ENCODE measurements at regions not wholly inside any gene's neighbourhood (a gene's known extent, or its start where the extent isn't known, plus 50 kb on each side); places are given as distances from the start of the nearest gene placed in this dataset.
A peak's percentile ranks its signal among the peaks of the same experiment; 100 is the strongest.

DNA sequence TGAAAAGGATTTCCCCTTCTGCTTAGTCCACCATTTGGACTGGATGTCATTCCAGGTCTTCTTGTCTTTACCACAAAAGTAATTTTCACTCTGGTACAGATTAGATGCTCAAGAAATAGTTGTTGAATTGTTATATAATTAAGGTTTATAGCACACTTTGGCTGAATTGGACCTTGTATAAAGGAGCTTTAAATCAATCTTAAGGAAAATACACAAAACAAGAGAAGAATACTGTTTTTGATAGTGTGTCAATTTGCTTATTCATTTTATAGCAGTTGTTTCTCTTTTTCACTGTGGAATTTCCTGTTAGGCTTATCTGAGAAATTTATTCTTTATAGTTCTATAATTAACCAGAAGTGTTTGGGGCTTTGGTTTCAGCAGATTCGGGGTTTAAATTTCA lies 62.7 kb upstream of the TDRD3 start:
- TF ChIP-seq, protein P1, sequence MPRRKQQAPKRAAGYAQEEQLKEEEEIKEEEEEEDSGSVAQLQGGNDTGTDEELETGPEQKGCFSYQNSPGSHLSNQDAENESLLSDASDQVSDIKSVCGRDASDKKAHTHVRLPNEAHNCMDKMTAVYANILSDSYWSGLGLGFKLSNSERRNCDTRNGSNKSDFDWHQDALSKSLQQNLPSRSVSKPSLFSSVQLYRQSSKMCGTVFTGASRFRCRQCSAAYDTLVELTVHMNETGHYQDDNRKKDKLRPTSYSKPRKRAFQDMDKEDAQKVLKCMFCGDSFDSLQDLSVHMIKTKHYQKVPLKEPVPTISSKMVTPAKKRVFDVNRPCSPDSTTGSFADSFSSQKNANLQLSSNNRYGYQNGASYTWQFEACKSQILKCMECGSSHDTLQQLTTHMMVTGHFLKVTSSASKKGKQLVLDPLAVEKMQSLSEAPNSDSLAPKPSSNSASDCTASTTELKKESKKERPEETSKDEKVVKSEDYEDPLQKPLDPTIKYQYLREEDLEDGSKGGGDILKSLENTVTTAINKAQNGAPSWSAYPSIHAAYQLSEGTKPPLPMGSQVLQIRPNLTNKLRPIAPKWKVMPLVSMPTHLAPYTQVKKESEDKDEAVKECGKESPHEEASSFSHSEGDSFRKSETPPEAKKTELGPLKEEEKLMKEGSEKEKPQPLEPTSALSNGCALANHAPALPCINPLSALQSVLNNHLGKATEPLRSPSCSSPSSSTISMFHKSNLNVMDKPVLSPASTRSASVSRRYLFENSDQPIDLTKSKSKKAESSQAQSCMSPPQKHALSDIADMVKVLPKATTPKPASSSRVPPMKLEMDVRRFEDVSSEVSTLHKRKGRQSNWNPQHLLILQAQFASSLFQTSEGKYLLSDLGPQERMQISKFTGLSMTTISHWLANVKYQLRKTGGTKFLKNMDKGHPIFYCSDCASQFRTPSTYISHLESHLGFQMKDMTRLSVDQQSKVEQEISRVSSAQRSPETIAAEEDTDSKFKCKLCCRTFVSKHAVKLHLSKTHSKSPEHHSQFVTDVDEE (CRISPR knock-in tag; IDR thresholded peaks at IDR 0.05): no peak
- TF ChIP-seq ZNF565 (CRISPR knock-in tag; conservative IDR thresholded peaks at IDR 0.05; ENCODE audit: low read depth) (no peak), ZFP3 (CRISPR knock-in tag; IDR thresholded peaks at IDR 0.05) (no peak), ZNF70 (CRISPR knock-in tag; IDR thresholded peaks at IDR 0.05) (no peak), ZFP30 (CRISPR knock-in tag; IDR thresholded peaks at IDR 0.05) (no peak), ZNF8 (CRISPR knock-in tag; IDR thresholded peaks at IDR 0.05) (no peak), TCF4 (CRISPR knock-in tag; IDR thresholded peaks at IDR 0.05; ENCODE audit: borderline replicate concordance) (no peak), ISL1 (CRISPR knock-in tag; IDR thresholded peaks at IDR 0.05) (no peak), OSR1 (CRISPR knock-in tag; IDR thresholded peaks at IDR 0.05) (no peak), TOX (CRISPR knock-in tag; IDR thresholded peaks at IDR 0.05; ENCODE audit: borderline replicate concordance) (no peak), PPARA (CRISPR knock-in tag; IDR thresholded peaks at IDR 0.05; ENCODE audit: borderline replicate concordance) (no peak)
- TF ChIP-seq, protein P2, sequence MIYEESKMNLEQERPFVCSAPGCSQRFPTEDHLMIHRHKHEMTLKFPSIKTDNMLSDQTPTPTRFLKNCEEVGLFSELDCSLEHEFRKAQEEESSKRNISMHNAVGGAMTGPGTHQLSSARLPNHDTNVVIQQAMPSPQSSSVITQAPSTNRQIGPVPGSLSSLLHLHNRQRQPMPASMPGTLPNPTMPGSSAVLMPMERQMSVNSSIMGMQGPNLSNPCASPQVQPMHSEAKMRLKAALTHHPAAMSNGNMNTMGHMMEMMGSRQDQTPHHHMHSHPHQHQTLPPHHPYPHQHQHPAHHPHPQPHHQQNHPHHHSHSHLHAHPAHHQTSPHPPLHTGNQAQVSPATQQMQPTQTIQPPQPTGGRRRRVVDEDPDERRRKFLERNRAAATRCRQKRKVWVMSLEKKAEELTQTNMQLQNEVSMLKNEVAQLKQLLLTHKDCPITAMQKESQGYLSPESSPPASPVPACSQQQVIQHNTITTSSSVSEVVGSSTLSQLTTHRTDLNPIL (CRISPR knock-in tag; IDR thresholded peaks at IDR 0.05; ENCODE audit: low read depth): no peak
- TF ChIP-seq, protein P3, sequence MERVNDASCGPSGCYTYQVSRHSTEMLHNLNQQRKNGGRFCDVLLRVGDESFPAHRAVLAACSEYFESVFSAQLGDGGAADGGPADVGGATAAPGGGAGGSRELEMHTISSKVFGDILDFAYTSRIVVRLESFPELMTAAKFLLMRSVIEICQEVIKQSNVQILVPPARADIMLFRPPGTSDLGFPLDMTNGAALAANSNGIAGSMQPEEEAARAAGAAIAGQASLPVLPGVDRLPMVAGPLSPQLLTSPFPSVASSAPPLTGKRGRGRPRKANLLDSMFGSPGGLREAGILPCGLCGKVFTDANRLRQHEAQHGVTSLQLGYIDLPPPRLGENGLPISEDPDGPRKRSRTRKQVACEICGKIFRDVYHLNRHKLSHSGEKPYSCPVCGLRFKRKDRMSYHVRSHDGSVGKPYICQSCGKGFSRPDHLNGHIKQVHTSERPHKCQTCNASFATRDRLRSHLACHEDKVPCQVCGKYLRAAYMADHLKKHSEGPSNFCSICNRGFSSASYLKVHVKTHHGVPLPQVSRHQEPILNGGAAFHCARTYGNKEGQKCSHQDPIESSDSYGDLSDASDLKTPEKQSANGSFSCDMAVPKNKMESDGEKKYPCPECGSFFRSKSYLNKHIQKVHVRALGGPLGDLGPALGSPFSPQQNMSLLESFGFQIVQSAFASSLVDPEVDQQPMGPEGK (CRISPR knock-in tag; IDR thresholded peaks at IDR 0.05; ENCODE audit: borderline replicate concordance): no peak
- no peak for ATAC-seq

DNA sequence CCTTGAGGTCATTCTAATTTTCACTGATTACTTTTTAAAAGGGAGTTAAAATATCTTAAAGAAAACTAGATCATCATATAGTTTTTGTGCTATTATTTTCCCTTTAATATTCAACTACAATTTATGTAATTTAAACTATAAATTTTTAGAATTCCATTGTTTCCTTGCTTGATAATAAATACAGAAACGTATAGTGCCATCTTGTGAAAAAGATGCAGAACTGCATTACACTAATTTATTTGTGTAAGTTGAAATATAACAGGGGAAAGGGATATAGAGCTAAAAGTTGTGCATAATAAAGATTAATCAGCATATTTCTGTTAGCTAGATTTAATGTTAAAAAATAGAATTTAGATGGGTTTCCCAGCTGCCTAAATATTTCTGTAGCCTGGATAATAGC lies 61.5 kb upstream of the TDRD3 start:
- peak; percentile 58; the same call in 2 of the 3 replicates for ATAC-seq
- no peak for TF ChIP-seq ISL1 (CRISPR knock-in tag; IDR thresholded peaks at IDR 0.05)
- TF ChIP-seq, protein P3 (CRISPR knock-in tag; IDR thresholded peaks at IDR 0.05; ENCODE audit: borderline replicate concordance): no peak

DNA sequence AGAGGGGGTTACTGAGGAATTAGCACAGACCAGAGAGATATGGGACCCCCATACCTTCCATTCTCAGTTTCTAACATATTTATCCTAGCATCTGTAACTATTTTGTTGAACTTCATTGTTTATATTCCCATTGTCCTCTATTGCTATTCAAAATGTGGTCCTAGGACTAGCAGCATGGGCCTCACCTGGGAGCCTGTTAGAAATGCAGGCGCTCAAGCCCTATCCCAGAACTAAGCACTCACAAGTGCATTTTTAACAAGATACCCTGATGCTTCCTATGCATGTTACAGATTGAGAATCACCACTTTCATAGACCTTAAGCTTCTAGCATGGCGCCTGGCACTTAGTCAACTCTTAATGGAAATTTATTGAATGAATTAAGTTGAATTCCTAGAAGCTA lies 58.3 kb upstream of the TDRD3 start:
- TF ChIP-seq OSR1 (CRISPR knock-in tag; IDR thresholded peaks at IDR 0.05): no peak
- no peak for TF ChIP-seq ARNTL (CRISPR knock-in tag; IDR thresholded peaks at IDR 0.05; ENCODE audit: borderline replicate concordance, low read depth)
- TF ChIP-seq, protein P4, sequence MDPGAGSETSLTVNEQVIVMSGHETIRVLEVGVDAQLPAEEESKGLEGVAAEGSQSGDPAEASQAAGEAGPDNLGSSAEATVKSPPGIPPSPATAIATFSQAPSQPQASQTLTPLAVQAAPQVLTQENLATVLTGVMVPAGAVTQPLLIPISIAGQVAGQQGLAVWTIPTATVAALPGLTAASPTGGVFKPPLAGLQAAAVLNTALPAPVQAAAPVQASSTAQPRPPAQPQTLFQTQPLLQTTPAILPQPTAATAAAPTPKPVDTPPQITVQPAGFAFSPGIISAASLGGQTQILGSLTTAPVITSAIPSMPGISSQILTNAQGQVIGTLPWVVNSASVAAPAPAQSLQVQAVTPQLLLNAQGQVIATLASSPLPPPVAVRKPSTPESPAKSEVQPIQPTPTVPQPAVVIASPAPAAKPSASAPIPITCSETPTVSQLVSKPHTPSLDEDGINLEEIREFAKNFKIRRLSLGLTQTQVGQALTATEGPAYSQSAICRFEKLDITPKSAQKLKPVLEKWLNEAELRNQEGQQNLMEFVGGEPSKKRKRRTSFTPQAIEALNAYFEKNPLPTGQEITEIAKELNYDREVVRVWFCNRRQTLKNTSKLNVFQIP (CRISPR knock-in tag; IDR thresholded peaks at IDR 0.05; ENCODE audit: borderline replicate concordance, low read depth): no peak
- TF ChIP-seq ISL1 (CRISPR knock-in tag; IDR thresholded peaks at IDR 0.05): no peak
- TF ChIP-seq ZNF70 (CRISPR knock-in tag; IDR thresholded peaks at IDR 0.05): no peak
- TF ChIP-seq ZNF8 (CRISPR knock-in tag; IDR thresholded peaks at IDR 0.05): no peak
- TF ChIP-seq ZNF565 (CRISPR knock-in tag; conservative IDR thresholded peaks at IDR 0.05; ENCODE audit: low read depth): no peak
- TF ChIP-seq, protein P1 (CRISPR knock-in tag; IDR thresholded peaks at IDR 0.05): no peak
- TF ChIP-seq ZC3H10 (CRISPR knock-in tag; IDR thresholded peaks at IDR 0.05): no peak
- TF ChIP-seq, protein P2 (CRISPR knock-in tag; IDR thresholded peaks at IDR 0.05; ENCODE audit: low read depth): no peak
- TF ChIP-seq CSDC2 (CRISPR knock-in tag; IDR thresholded peaks at IDR 0.05): no peak
- TF ChIP-seq, protein P5, sequence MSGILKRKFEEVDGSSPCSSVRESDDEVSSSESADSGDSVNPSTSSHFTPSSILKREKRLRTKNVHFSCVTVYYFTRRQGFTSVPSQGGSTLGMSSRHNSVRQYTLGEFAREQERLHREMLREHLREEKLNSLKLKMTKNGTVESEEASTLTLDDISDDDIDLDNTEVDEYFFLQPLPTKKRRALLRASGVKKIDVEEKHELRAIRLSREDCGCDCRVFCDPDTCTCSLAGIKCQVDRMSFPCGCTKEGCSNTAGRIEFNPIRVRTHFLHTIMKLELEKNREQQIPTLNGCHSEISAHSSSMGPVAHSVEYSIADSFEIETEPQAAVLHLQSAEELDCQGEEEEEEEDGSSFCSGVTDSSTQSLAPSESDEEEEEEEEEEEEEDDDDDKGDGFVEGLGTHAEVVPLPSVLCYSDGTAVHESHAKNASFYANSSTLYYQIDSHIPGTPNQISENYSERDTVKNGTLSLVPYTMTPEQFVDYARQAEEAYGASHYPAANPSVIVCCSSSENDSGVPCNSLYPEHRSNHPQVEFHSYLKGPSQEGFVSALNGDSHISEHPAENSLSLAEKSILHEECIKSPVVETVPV (CRISPR knock-in tag; IDR thresholded peaks at IDR 0.05): no peak
- no peak for TF ChIP-seq RARB (CRISPR knock-in tag; IDR thresholded peaks at IDR 0.05)
- TF ChIP-seq ZFP3 (CRISPR knock-in tag; IDR thresholded peaks at IDR 0.05): no peak
- no peak for TF ChIP-seq ESRRG (CRISPR knock-in tag; IDR thresholded peaks at IDR 0.05)
- TF ChIP-seq GLIS3 (CRISPR knock-in tag; IDR thresholded peaks at IDR 0.05): no peak
- no peak for TF ChIP-seq PPARA (CRISPR knock-in tag; IDR thresholded peaks at IDR 0.05; ENCODE audit: borderline replicate concordance)
- ATAC-seq: no peak
